ENCODE measurements at regions not wholly inside any gene's neighbourhood (a gene's known extent, or its start where the extent isn't known, plus 50 kb on each side); places are given as distances from the start of the nearest gene placed in this dataset.
"Not testable (repeated sequence)": the region's sequence is repeated elsewhere in the genome, so short reads cannot be mapped to it uniquely, and the experiment has no call there.

- TF ChIP-seq EZH2 (IDR thresholded peaks at IDR 0.05; ENCODE audit: low read length); CTCF (optimal IDR thresholded peaks at IDR 0.05 in 1 of 3, IDR thresholded peaks at IDR 0.05 in 1 of 3, conservative IDR thresholded peaks at IDR 0.05 in 1 of 3; ENCODE audit: extremely low read depth in 1 of 3, insufficient read depth in 2 of 3, low read length in 3 of 3): not testable (repeated sequence)
These were observed 51.4 kb upstream of the NEK3 start for GRCh38 chr13:52210564-52211415.

Measured in keratinocyte (primary cell).